HG03060 (cell line): ENCODE measurements at regions not wholly inside any gene's neighbourhood (a gene's known extent, or its start where the extent isn't known, plus 50 kb on each side); places are given as distances from the start of the nearest gene placed in this dataset.

ENCODE experiments used
- ATAC-seq: cut with Tn5 transposase; IDR thresholded peaks from one replicate; pipeline ENCODE4 v1.9.1; 2021; ENCODE audit warnings: low read depth, moderate number of reproducible peaks; ENCODE audit not compliant: unreplicated experiment

DNA sequence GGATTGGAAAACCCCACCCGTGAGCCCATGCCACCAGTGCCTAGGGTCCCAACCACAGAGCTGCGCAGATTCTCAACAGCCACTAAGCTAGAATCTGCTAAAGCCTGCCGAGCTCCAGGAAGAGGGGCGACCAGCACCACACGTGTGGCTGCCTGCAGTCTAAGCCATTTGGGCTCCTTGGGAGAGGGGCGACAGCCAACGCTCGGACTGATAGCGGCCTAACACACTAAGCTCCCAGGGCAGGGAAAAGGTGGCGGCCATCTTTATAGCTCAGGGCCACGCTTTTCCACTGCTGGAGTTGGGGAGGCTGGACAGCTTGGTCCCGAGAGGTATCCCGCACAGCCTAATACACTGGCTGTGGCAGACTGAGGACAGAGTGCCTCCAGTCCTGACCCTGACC, 631.8 kb downstream of the CETN3 start:
- ATAC-seq = no peak

DNA sequence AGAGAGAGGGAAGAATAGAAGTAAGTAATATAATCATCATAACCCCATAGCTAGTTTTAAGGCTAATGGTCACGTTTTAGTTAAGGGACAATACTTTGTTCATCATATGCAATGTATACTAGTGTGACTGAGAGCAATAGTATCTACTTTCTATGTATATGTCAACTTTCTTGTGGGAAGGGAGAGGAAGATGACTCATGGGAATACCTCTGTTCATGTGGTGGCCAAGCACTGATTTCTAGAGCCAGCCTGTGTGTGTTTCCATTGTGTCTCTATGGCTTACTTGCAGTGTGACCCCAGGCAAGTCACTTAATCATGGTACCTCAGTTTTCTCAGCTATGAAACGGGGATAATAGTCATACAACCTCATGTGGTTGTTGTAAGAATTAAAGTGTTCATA, 639.6 kb downstream of the CETN3 start:
- ATAC-seq = no peak

DNA sequence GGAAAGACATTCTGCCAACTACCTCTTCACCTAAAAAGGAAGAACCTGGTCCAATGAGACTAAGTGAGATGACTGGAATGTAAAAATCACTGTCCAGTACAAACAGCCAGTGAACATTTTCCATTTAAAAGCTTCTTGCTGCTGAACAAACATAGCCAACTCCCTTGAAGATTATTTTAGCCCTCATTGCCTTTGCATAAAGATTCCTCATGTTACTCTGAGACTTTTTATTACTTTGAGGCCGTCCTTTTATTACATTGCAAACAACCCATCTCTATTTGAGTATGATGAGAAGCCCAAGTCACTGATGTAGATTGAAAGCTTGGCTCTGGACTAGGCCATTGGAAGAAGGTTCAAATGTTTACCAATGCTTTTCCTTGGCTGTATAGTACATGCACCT, 649.8 kb downstream of the CETN3 start:
- no peak for ATAC-seq

DNA sequence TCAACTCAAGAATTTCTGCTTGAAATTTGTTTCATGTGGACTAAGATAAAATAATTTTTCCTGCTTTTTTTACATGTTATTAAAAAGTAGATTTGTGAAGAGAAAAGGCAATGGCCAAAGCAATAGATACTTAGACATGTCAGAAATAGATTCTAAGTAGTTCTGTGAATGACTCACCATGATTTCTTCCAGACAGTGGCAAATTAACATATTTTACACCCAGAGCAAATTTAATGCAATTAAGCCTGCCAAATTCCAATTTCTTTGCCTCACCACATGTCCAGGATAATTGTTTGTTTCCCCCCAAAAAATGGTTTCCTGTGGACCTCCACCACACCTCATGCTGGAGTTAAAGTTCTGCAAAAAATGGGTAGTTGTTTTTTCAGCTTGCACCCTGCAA, 651.4 kb downstream of the CETN3 start:
- no peak for ATAC-seq

DNA sequence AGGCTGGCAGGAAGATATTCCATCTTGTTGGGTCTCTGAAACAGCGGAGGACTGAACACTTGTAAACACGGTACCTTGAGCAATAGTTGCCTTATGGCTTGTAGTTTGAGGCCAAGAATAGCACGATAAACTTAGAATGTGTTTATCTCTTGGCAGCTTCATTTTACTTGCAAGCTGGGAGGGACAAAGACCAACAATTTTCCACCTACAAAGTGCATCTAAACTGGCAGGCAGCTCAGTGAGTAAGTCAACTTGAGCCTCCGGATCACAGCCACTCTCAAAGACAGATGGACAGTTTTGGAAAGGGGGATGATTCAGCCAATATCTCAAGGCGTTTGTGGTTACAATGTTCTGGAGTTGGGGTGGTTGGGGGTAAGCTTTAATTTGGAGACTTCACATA, 652.6 kb downstream of the CETN3 start:
- ATAC-seq = no peak

DNA sequence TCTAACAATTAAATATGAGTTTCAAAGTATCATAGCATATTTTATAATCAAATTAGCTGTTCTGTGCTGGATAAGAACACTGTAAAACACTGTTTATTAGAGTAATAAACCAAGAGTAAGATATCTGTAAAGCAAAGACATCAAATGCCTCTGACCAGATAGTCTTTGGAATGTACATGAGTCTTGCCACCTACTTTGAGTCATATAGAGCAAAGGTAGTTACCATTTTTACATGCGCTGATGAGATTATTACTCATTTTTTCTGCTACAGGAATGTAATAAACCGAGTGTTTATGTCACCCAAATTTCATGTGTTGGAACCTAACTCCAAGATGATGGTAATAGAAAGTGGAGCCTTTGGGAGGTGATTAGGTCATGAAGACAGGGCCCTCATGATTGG, 654.5 kb downstream of the CETN3 start:
- ATAC-seq = no peak

DNA sequence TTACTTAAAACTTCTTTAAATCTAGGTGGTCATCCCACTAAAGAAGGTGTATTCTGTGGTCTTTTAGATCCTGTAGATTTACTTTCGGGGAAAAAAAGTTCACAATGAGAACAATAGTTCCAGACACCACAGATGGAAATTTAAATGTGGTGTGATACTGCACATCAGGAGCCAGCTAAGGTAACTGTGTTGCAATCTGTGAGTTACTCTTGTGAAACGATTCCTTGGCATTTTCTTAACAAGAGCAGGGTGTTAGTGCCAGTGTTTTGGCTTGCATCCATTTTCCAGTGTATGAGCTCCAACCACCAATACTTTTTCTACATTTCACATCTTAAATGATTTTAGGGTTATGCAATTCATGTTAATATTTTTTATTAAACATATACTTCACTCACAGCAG, 674.5 kb downstream of the CETN3 start:
- ATAC-seq = no peak

DNA sequence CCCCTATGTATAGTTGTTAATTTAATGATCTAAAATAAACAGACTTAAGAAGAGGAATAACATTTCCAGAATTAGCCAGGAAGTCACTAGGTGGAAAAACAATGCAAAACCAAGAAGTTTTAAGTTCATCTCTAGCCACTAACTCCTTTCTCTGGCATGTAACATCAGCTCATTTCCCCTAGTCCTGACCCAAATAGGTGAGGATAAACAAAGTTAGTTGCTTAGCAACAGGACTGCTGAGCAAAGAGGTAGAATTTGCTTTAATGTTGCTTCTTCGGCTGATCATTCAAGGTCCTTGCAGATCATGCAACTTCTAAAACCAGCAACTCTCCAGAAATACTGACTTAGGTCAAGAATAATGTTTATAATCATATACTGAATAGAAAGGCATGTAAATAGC, 675.8 kb downstream of the CETN3 start:
- ATAC-seq = no peak

DNA sequence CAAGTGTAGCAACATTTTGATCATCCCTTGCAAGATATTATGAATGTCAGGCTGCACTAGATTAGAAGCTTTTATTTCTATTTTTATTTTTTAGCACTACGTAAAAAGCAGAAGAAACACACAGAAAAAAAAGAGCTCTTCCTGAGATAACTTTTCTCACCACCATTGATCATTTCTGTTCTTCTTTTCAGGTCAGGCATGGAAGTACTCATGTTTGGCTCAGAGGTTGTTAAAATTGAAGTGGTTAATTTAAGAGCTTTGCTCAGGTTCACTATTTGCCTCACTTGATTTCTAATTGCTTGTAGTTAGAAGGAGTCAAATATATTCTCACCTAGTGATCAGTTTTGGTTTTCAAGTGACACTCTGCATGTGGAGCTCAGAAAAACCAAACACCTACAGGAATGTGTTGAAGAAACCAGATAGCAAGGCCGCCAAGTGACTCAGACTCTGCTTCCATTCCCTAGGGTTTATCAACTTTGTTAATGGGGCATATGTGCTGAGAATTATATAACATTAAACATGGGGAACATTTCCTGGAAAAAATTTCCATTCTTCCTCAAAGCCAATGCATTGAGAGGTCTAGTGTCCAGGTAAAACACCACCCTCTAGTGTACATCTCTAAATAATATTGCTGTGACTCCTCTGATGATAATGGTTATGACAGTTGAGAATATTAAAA, 679.8 kb downstream of the CETN3 start:
- ATAC-seq = no peak

DNA sequence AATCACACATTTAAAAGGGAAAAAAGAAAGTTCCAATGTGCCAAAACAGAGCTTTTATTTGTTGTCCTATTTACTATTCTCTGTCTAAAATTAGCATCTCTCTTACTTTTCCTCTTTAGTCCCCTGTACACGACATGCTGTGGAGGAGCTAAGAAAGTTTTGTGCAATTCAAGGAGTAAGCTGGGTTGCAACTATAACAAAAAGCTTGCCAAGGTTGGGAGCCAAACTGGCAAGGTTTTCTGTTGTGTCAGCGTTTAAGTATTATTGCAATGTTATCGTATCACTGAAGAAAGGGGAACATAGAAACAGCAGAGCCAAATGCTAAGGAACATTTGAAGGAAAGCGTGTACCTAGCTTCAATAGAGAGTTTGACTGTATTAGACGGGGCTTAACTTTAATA, 680.8 kb downstream of the CETN3 start:
- ATAC-seq = no peak

DNA sequence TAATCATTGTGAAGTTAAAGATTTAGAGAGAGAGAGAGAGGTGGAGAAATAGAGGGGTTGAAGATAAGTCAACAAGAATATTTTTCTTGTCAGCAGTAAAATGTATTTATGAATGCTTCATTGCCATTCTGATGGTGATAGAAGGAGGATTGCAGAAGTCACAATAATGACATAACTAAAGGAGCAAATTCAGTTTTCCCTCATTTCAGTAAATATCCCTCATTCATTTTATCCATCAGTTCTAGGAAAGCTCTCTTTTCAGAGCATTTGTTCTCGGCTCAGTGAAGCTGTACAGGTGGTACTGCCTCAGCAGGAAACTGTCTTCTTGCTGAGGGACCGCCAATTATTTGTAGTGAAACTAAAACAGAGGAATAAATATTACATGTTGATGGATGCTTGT, 681.4 kb downstream of the CETN3 start:
- ATAC-seq = no peak

DNA sequence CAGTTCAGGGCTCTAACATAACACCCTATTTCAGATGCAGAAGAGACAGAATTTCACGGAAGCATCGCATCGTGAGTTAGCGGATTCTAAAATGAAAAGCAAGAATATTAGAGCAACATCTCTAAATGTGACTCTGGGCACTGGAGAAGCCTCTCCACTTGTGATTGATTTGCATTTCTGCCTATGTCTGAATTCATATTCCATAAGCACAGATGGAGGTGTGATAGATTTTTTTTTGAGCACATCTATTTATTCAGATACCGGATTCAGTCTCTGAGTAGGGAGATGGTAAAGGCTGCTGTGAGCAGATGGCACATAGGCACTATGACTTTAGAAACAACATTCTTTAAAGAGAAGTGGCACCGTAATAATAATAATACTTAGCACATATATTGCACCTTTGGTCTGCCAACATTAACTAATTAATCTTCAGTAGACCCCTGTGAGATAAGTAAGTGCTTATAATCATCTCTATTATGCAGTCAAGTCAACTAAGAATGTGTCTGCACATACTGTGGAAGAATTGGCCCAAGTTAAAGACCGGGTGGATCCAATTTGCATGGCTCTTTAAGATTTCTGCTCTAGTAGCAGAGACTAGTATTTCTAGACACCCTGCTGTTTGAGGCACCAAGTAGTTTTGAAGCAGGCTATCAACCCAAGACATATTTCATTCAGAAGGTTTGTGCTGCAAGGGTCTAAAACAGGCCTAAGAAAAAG, 685.0 kb downstream of the CETN3 start:
- no peak for ATAC-seq

DNA sequence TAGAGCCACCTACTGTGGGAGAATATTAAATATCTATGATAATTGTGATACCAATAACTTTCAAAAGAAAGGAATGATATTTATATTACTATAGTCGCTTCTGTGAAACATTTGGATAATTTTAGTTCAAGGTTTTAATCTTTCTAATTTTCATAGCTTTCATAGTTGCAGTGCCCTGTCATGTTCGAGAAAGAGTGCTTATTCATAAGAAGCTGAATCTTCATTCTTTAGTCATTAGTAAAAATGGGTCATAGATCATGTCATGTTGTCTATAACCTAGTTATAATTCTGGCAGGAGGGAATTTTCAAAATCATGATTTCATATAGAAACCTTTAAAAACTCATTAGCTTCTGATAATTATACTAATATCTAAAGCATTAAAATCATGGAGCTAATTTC, 685.6 kb downstream of the CETN3 start:
- ATAC-seq = no peak

DNA sequence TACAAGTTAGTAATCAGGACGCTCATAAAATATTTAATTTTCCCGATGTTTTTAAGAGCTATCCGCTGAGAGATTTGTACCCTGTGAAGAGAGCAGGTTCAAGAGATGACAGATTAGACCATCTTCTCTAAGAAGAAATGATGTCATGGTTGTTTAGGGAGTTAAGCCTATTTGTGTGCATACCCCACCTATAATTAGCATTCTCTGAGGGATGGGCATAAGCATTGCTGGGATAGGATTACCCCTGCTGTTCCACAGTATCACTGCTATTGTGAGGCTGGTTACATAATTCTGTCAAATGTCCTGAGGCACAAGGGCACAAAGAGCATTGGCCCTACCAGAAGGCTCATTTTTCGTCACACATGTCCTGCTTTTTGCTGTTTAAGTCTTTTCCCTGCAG, 687.0 kb downstream of the CETN3 start:
- no peak for ATAC-seq

DNA sequence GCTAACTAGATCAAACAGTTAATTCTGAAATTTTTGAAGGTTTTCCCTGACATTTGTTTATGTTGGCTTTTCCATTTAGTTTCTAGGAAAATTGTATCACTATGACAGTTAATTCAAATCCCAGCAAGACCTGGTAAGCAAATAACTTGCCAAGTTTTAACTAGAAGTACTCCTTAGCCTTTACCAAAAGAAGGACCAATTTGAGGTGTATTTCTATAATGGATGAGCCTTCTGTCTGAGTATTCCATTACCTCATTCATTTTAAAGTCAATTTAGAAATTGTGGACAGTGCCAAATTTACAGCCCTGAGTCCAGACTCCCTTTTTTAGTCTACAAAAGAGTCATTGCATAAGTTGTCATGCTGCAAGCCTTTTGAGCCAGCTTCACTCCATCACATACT, 687.6 kb downstream of the CETN3 start:
- ATAC-seq = no peak

DNA sequence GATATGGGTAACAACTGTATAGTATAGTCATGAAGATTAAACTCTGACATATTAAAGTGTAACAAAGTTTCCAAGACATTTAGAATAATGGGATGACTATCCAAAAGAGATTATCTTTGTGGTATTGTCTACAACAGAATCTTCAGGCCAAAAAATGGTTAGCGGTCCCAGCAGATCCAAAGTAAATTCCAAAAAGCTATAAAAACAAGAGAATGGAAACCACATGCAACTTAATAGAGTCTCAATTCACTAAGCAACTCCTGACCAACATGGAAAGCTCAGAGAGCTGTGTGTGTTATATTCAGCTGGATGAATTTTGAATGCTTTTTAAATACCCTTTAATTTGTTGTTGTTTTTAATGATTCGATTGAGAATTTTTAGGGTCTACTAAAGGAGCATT, 688.2 kb downstream of the CETN3 start:
- ATAC-seq = no peak

DNA sequence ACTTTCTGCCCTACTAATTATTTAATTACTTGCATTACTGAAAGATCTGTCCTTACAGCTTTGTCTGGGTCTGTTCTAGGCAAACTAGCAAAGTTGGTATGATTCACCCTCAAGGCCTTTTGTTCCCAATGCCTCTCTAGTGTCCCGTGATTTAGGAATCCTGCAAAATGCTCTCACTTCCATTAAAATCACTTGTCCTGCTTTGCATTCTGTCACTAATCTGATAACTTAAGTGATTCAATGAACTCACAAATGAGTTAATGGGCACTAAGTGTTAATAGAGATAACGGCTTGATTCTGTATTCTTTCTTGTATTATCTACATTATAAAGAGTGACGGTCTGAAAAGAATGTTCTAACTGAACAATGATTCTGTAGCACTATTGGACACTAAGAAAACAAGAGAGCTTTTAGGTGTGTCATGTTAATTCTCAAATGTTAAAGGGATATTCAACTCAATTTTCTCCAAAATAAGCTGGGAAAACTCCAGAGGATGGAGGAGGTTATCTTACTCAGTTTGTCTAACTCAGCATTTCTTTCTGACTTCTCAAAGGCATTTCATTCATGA, 697.3 kb downstream of the CETN3 start:
- ATAC-seq = no peak

DNA sequence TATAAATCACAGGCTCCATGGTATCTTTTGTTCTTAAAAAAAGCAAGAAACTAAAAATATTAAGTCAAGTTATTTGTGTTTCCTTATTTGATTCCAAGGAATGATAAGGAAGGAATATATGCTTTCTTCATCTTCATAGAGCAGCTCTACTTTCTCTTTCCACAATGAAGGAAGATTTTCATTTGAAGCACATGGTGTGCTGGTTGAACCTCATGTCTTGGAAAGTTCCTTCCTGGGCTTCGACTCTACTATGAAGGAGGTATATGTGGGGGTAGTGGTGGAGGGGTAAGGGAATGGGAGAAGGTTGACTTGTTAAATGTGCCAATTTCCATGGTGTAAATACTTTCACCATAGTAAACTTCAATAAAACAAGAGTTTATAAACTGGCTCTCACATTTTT, 698.0 kb downstream of the CETN3 start:
- ATAC-seq = no peak

DNA sequence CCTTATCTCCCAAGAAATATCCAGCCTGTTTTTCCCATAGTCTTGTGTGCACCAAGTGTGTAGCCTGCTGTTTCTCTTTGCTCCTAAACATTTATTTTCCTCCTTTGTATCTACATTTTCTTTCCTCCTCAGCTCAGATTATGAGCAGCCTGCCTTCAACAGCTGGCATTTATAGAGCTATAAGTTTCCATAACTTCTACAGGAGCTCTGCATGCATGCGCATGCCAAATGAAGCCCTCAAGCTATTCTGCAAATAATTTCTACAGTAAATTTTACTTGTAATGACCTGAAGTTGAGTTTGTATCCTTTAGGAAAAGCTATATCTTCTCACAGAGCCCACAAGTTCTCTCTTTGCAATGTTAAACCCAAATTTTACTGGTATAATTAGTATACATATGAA, 699.5 kb downstream of the CETN3 start:
- ATAC-seq = no peak

DNA sequence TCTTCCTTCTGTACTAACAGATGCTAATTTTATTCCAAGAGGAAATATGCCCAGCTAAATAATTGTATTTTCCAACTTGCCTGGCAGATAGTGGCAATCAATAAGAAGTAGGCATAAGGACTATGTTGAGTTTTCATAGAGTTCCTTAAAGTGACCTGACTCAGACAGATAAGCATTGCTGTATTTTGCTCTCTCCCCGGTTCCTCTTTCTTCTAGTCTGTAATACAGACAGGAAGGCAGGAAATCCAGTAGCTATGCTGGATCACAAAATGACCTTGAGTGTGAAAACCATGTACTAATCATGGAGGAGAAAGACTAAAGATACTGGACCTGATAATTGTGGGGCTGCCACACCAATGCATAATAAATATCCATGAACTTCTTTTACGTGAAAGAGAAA, 701.7 kb downstream of the CETN3 start:
- ATAC-seq = no peak

DNA sequence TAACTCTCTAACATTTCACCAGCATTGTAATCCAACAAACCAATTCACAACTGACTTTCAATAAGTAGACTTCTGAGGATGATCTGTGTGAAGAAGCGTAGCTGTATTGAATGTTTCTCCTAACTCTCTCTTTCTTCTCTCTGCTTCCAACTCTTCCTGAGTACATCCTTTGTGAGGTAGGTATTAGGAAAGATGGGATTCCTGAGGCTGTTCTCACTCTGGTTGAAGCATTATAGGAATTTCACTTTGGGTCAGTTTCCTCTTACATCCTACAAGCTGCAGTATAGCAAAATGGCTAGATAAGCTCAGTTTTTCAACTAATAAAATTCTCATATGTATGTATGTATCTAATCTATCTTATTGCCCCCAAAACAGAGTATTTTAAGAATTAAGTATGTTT, 702.8 kb downstream of the CETN3 start:
- no peak for ATAC-seq

DNA sequence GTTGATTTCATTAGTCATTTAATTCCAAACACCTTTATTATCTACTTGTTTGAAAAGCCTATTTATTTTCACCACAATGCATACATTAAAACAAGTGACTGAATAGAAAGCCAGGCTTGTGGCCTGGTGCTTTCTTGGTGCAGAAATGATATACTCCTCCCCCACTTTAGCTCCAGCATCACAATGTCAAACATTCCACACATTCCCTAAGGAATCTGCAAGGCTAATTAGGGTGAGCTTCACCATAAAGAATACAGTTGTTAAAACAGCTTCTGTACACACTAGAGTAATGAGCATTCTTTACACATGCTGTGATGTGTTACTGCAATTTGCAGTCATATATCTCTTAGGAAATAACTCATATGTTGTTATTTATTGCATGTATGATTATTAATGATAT, 705.7 kb downstream of the CETN3 start:
- ATAC-seq = no peak
